Omental fat pad (tissue), 3 donors: ENCODE measurements at regions not wholly inside any gene's neighbourhood (a gene's known extent, or its start where the extent isn't known, plus 50 kb on each side); places are given as distances from the start of the nearest gene placed in this dataset.
"Not testable (repeated sequence)": the region's sequence is repeated elsewhere in the genome, so short reads cannot be mapped to it uniquely, and the experiment has no call there.

Experiments used
- ATAC-seq: fragments of 150-250 bp; one replicate; pipeline ENCODE4 v1.9.1; 2016; ENCODE audit warnings: mild to moderate bottlenecking, moderate library complexity; ENCODE audit not compliant: low FRiP score
- DNase-seq: peaks from one replicate; pipeline ENCODE4 v3.0.0-alpha.2; 2019; ENCODE audit warnings: low spot score
- CTCF ChIP-seq, 3 donors: fragments of 450-650 bp; IDR thresholded peaks; one replicate each; pipeline ENCODE4 v1.5.1; 2016 to 2017; ENCODE audit warnings: antibody characterized with exemption in 3 of 3, mild to moderate bottlenecking in 3 of 3, moderate library complexity in 2 of 3

- no peak for TF ChIP-seq CTCF (IDR thresholded peaks at IDR 0.05)
- ATAC-seq (no peak), DNase-seq (no peak)
These were observed 208.4 kb downstream of the RBM46 start for GRCh38 chr4:154989511-154989910.

GRCh38 chr4:154997866-154998265, 210.6 kb upstream of the NPY2R start:
- ATAC-seq = peak; percentile 9
- DNase-seq = not testable (repeated sequence)

GRCh38 chr4:154998284-154998683, 210.2 kb upstream of the NPY2R start:
- DNase-seq (no peak), ATAC-seq (peak; percentile 79)
- no peak for TF ChIP-seq CTCF (IDR thresholded peaks at IDR 0.05)

GRCh38 chr4:154998773-154999172, 209.7 kb upstream of the NPY2R start:
- ATAC-seq = no peak
- TF ChIP-seq CTCF (IDR thresholded peaks at IDR 0.05) = no peak
- DNase-seq = no peak

GRCh38 chr4:154999950-155000578, 208.4 kb upstream of the NPY2R start:
- no peak for TF ChIP-seq CTCF (IDR thresholded peaks at IDR 0.05)
- ATAC-seq = no peak
- no peak for DNase-seq

GRCh38 chr4:155001251-155001650, 207.2 kb upstream of the NPY2R start:
- no peak for ATAC-seq
- TF ChIP-seq CTCF (IDR thresholded peaks at IDR 0.05) = no peak
- no peak for DNase-seq

- DNase-seq (no peak), ATAC-seq (no peak)
- no peak for TF ChIP-seq CTCF (IDR thresholded peaks at IDR 0.05)
These were observed 202.9 kb upstream of the NPY2R start for GRCh38 chr4:155005395-155006090.
